22Rv1 (cell line): ENCODE measurements at regions not wholly inside any gene's neighbourhood (a gene's known extent, or its start where the extent isn't known, plus 50 kb on each side); places are given as distances from the start of the nearest gene placed in this dataset.

Source experiments
- ZFX ChIP-seq: fragments of 450-650 bp; IDR thresholded peaks from 2 replicates; pipeline ENCODE4 v1.6.1; 2017; ENCODE audit warnings: antibody characterized with exemption, borderline replicate concordance
- TF ChIP-seq, protein P1 (sequence below): fragments of 450-650 bp; IDR thresholded peaks from 2 replicates; pipeline ENCODE4 v1.5.1; 2017; ENCODE audit warnings: mild to moderate bottlenecking

DNA sequence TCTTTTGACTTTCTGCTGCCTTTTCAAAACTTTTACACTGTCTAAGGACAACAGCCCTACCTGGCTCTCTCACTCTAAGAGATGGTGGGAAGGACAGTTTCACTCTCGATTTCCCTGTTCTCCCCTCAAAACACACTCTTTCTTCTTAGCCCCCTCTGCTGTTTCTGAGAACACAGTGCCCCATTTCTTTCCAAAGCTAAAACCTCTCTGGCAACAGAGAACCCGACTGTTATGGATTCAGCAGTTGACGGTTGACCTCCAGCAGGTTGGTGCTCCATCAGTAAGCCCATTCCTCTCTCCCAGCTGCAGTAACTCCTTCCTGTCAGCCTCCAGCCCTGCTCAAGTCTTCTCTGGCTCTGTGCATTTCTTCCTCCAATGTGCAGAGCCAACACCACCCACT lies 88.2 kb upstream of the ABCD3 start:
- TF ChIP-seq, protein P1, sequence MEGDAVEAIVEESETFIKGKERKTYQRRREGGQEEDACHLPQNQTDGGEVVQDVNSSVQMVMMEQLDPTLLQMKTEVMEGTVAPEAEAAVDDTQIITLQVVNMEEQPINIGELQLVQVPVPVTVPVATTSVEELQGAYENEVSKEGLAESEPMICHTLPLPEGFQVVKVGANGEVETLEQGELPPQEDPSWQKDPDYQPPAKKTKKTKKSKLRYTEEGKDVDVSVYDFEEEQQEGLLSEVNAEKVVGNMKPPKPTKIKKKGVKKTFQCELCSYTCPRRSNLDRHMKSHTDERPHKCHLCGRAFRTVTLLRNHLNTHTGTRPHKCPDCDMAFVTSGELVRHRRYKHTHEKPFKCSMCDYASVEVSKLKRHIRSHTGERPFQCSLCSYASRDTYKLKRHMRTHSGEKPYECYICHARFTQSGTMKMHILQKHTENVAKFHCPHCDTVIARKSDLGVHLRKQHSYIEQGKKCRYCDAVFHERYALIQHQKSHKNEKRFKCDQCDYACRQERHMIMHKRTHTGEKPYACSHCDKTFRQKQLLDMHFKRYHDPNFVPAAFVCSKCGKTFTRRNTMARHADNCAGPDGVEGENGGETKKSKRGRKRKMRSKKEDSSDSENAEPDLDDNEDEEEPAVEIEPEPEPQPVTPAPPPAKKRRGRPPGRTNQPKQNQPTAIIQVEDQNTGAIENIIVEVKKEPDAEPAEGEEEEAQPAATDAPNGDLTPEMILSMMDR, result no peak
- TF ChIP-seq ZFX, result no peak
